ENCODE measurements at regions not wholly inside any gene's neighbourhood (a gene's known extent, or its start where the extent isn't known, plus 50 kb on each side); places are given as distances from the start of the nearest gene placed in this dataset.
A peak's percentile ranks its signal among the peaks of the same experiment; 100 is the strongest.
"Not testable (repeated sequence)": the region's sequence is repeated elsewhere in the genome, so short reads cannot be mapped to it uniquely, and the experiment has no call there.

DNA sequence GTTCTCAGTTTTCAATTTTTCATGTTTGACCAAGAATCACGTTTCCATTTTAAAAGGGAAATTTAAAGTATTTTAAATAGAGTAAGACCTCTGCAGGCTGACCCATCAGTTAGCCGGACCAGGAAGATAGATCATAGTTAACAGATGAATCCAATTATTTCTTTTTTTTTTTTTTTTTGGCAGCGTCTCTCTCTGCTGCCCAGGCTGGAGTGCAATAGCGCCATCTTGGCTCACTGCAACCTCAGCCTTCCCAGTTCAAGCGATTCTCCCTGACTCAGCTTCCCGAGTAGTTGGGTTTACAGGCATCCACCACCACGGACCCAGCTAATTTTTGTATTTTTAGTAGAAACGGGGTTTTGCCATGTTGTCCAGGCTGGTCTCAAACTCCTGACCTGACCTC lies 256.7 kb upstream of the CNR1 start:
- no peak for DNase-seq
- Histone ChIP-seq H3K27ac (no peak overlapping the region), H3K27me3 (replicated peaks) (no peaks in the 10 kb centered on the region), H3K36me3 (replicated peaks) (no peaks in the 10 kb centered on the region), H3K4me3 (ENCODE audit: low read depth, low read length) (no peak overlapping the region)
- in situ Hi-C loops (cut with HindIII; ENCODE audit: low pct_ligation_motif_present, low sequenced_read_pairs), result no loop called here
- TF ChIP-seq, protein P1, sequence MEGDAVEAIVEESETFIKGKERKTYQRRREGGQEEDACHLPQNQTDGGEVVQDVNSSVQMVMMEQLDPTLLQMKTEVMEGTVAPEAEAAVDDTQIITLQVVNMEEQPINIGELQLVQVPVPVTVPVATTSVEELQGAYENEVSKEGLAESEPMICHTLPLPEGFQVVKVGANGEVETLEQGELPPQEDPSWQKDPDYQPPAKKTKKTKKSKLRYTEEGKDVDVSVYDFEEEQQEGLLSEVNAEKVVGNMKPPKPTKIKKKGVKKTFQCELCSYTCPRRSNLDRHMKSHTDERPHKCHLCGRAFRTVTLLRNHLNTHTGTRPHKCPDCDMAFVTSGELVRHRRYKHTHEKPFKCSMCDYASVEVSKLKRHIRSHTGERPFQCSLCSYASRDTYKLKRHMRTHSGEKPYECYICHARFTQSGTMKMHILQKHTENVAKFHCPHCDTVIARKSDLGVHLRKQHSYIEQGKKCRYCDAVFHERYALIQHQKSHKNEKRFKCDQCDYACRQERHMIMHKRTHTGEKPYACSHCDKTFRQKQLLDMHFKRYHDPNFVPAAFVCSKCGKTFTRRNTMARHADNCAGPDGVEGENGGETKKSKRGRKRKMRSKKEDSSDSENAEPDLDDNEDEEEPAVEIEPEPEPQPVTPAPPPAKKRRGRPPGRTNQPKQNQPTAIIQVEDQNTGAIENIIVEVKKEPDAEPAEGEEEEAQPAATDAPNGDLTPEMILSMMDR (IDR thresholded peaks at IDR 0.05; ENCODE audit: low read depth, low read length, missing control alignments), result peak; percentile 24

DNA sequence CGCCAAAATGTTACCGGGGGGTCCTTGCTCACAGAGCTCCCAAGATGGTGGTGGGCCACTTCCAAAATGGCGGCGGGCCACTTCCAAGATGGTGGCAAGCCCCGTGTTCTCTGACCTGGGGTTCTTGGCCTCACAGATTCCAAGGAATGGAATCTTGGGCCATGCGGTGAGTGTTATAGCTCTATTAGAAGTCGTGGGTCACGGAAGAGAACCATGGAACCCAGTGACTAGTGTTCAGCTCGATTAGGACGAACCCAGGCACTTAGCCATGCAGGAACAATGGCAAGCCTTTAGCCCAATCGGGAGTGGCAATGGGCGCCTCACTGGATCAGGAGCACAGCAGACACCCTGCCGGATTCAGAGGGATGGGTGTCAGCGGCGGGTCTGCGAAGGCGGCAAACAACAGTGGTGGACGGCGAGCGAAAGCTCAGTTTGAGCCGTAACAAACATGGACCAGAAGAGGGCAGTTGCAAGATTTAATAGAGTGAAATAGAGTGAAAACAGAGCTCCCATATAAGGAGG lies 254.9 kb upstream of the CNR1 start:
- H3K36me3 ChIP-seq (replicated peaks); H3K27me3 ChIP-seq (replicated peaks); DNase-seq; H3K4me3 ChIP-seq (ENCODE audit: low read depth, low read length); H3K27ac ChIP-seq; in situ Hi-C loops (cut with HindIII; ENCODE audit: low pct_ligation_motif_present, low sequenced_read_pairs): not testable (repeated sequence)

DNA sequence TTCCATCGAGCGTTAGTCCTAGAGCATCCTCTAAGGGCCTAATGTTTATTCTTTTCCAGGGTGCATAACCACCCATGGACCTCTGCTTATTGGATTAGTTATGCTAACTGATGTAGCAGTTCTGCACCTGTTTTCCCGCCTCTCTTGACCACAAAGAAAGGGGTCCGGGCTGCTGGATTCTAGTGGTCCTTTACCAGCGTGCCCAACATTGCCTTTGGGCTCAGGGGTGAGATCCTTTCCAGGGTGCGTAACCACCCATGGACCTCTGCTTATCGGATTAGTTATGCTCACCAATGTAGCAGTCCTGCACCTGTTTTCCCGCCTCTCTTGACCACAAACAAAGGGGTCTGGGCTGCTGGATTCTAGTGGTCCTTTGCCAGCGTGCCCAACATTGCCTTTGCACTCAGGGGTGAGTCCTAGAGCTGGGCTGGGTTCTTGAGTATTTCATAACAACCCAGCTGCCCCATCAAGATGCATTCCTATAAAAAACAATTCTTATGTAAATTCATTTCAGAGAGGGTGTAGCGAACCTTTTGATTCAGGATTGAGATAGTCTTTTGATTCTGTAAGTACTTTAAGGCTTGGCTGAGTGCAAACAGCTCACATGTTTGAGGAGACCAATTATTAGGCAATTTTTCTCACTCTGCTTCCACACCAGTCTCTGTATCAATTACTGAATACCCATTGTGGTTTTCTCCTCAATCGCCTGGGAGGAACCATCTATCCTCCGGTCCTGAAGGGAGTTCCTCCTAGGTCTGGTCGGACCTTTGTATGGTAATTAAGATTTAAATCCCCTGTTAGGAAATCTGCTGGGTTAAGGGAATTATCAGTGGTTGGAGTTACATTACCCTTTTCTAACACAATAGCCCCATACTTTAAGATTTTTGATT lies 253.0 kb upstream of the CNR1 start:
- H3K4me3 ChIP-seq (ENCODE audit: low read depth, low read length); H3K27ac ChIP-seq; H3K36me3 ChIP-seq (replicated peaks); H3K27me3 ChIP-seq (replicated peaks); in situ Hi-C loops (cut with HindIII; ENCODE audit: low pct_ligation_motif_present, low sequenced_read_pairs); DNase-seq: not testable (repeated sequence)

- H3K36me3 ChIP-seq (replicated peaks); DNase-seq; H3K4me3 ChIP-seq (ENCODE audit: low read depth, low read length); in situ Hi-C loops (cut with HindIII; ENCODE audit: low pct_ligation_motif_present, low sequenced_read_pairs); H3K27ac ChIP-seq; H3K27me3 ChIP-seq (replicated peaks): not testable (repeated sequence)
These were observed 251.2 kb upstream of the CNR1 start for GRCh38 chr6:88417361-88417760.

DNA sequence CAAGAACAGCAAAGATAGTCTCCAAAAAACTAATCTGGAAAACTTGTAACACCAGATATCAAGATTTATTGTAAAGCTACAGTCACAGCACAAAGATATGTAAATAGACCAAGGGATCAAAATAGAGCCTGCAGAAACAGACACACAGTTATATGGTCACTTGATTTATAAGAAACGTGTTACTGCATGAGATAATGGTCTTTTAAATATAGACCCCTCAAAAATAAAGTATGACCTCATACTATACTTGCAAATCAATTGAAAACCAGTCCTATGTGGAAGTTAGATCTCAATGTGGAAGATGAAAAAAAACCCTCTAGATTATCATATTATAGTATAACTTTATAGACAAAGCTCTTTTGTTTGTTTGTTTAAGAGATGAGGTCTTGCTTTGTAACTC lies 247.3 kb upstream of the CNR1 start:
- in situ Hi-C loops (cut with HindIII; ENCODE audit: low pct_ligation_motif_present, low sequenced_read_pairs), result no loop called here
- no peaks in the 10 kb centered on the region for H3K27me3 ChIP-seq (replicated peaks)
- TF ChIP-seq, protein P1 (IDR thresholded peaks at IDR 0.05; ENCODE audit: low read depth, low read length, missing control alignments), result no peak
- no peaks in the 10 kb centered on the region for H3K36me3 ChIP-seq (replicated peaks)
- H3K27ac ChIP-seq, result no peak overlapping the region
- DNase-seq, result no peak
- no peak overlapping the region for H3K4me3 ChIP-seq (ENCODE audit: low read depth, low read length)

- H3K27me3 ChIP-seq (replicated peaks); in situ Hi-C loops (cut with HindIII; ENCODE audit: low pct_ligation_motif_present, low sequenced_read_pairs); H3K27ac ChIP-seq; H3K36me3 ChIP-seq (replicated peaks); H3K4me3 ChIP-seq (ENCODE audit: low read depth, low read length); DNase-seq: not testable (repeated sequence)
These were observed 242.2 kb upstream of the CNR1 start for GRCh38 chr6:88408355-88408754.

- DNase-seq; H3K36me3 ChIP-seq (replicated peaks); in situ Hi-C loops (cut with HindIII; ENCODE audit: low pct_ligation_motif_present, low sequenced_read_pairs); H3K4me3 ChIP-seq (ENCODE audit: low read depth, low read length); H3K27ac ChIP-seq; H3K27me3 ChIP-seq (replicated peaks): not testable (repeated sequence)
These were observed 240.5 kb upstream of the CNR1 start for GRCh38 chr6:88406674-88407073.

DNA sequence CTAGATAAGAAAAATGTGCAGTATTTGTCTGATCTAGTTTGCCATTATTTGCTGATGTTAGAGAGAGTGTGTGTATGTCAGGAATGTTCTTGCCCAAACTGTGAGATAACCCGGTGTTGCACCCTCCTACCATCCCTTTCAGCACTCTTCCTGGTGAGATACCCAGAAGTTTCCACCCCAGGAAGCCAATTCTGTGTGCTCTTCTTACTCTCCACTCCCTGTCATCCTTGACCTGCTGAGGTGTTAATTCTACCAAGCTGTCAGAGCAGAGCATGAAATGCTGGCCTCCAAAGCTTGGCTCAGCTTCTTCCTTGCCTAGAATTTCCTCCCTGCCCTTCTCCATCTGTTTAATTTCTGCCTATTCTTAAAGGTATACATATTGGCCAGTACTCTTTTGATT lies 237.3 kb upstream of the CNR1 start:
- in situ Hi-C loops (cut with HindIII; ENCODE audit: low pct_ligation_motif_present, low sequenced_read_pairs), result no loop called here
- no peaks in the 10 kb centered on the region for H3K36me3 ChIP-seq (replicated peaks)
- no peak overlapping the region for H3K4me3 ChIP-seq (ENCODE audit: low read depth, low read length)
- TF ChIP-seq, protein P1 (IDR thresholded peaks at IDR 0.05; ENCODE audit: low read depth, low read length, missing control alignments), result no peak
- no peaks in the 10 kb centered on the region for H3K27me3 ChIP-seq (replicated peaks)
- H3K27ac ChIP-seq, result no peak overlapping the region
- DNase-seq, result no peak

All from brain microvascular endothelial cell (primary cell).